HG03066 (cell line): ENCODE measurements at regions not wholly inside any gene's neighbourhood (a gene's known extent, or its start where the extent isn't known, plus 50 kb on each side); places are given as distances from the start of the nearest gene placed in this dataset.
"Not testable (repeated sequence)": the region's sequence is repeated elsewhere in the genome, so short reads cannot be mapped to it uniquely, and the experiment has no call there.

Experiments
- ATAC-seq: cut with Tn5 transposase; IDR thresholded peaks from one replicate; pipeline ENCODE4 v1.9.1; 2021; ENCODE audit warnings: low read depth; ENCODE audit not compliant: unreplicated experiment

GRCh38 chr10:33796680-33797079, 462.2 kb upstream of the NRP1 start:
- ATAC-seq = no peak

- no peak for ATAC-seq
These were observed 461.1 kb upstream of the NRP1 start for GRCh38 chr10:33795529-33795928.

- ATAC-seq = no peak
These were observed 460.0 kb upstream of the NRP1 start for GRCh38 chr10:33794460-33794859.

GRCh38 chr10:33793793-33794192, 459.3 kb upstream of the NRP1 start:
- no peak for ATAC-seq

- ATAC-seq = no peak
These were observed 456.8 kb upstream of the NRP1 start for GRCh38 chr10:33791272-33791660.

GRCh38 chr10:33790521-33791271, 456.2 kb upstream of the NRP1 start:
- no peak for ATAC-seq

- no peak for ATAC-seq
These were observed 449.1 kb upstream of the NRP1 start for GRCh38 chr10:33783557-33783956.

GRCh38 chr10:33783078-33783477, 448.6 kb upstream of the NRP1 start:
- ATAC-seq = no peak

- no peak for ATAC-seq
These were observed 447.3 kb upstream of the NRP1 start for GRCh38 chr10:33781606-33782395.

GRCh38 chr10:33780961-33781360, 446.5 kb upstream of the NRP1 start:
- no peak for ATAC-seq

GRCh38 chr10:33777223-33777622, 442.8 kb upstream of the NRP1 start:
- no peak for ATAC-seq

- no peak for ATAC-seq
These were observed 442.1 kb upstream of the NRP1 start for GRCh38 chr10:33776419-33777070.

- ATAC-seq = no peak
These were observed 440.4 kb upstream of the NRP1 start for GRCh38 chr10:33774857-33775256.

GRCh38 chr10:33773886-33774480, 439.5 kb upstream of the NRP1 start:
- ATAC-seq = no peak

- no peak for ATAC-seq
These were observed 438.7 kb upstream of the NRP1 start for GRCh38 chr10:33773253-33773573.

- ATAC-seq = no peak
These were observed 438.1 kb upstream of the NRP1 start for GRCh38 chr10:33772370-33773252.

- not testable (repeated sequence) for ATAC-seq
These were observed 437.4 kb upstream of the NRP1 start for GRCh38 chr10:33771856-33772255.

- no peak for ATAC-seq
These were observed 430.3 kb upstream of the NRP1 start for GRCh38 chr10:33764694-33765185.

GRCh38 chr10:33760056-33760943, 425.8 kb upstream of the NRP1 start:
- ATAC-seq = no peak
